GM06990 (cell line): ENCODE measurements at regions not wholly inside any gene's neighbourhood (a gene's known extent, or its start where the extent isn't known, plus 50 kb on each side); places are given as distances from the start of the nearest gene placed in this dataset.

Experiments used
- DNase-seq: peaks from one replicate; pipeline ENCODE4 v3.0.0-alpha.2; 2011; ENCODE audit not compliant: insufficient read length; ENCODE audit errors: extremely low read depth
- H3K27me3 ChIP-seq: replicated peaks from 2 replicates; pipeline ENCODE4 v1.6.0; 2011; ENCODE audit warnings: low read length; ENCODE audit not compliant: control insufficient read depth, insufficient read depth
- H3K36me3 ChIP-seq: 2 replicates; pipeline ENCODE4 v1.5.1; 2011; ENCODE audit warnings: low read length; ENCODE audit not compliant: control insufficient read depth, insufficient read depth
- H3K4me3 ChIP-seq: replicated peaks from 2 replicates; pipeline ENCODE4 v1.5.1; 2011; ENCODE audit warnings: low read depth, mild to moderate bottlenecking, control low read depth, low read length
- CTCF ChIP-seq: IDR thresholded peaks from 2 replicates; pipeline ENCODE4 v1.5.1; 2011; ENCODE audit warnings: low read length, control low read depth, mild to moderate bottlenecking, inconsistent platforms; ENCODE audit not compliant: insufficient read depth, poor library complexity, severe bottlenecking

- no peak for DNase-seq
- H3K27me3 ChIP-seq = no peaks in the 10 kb centered on the region
These were observed 70.6 kb downstream of the ZIC5 start for GRCh38 chr13:99900960-99901359.

GRCh38 chr13:99898421-99898820 lies 73.1 kb downstream of the ZIC5 start:
- DNase-seq = no peak
- no peaks in the 10 kb centered on the region for H3K36me3 ChIP-seq

More at GRCh38 chr13:99900960-99901359, 70.6 kb downstream of the ZIC5 start:
- H3K36me3 ChIP-seq = no peaks in the 10 kb centered on the region
- H3K4me3 ChIP-seq = no peak overlapping the region
- TF ChIP-seq CTCF = no peak

GRCh38 chr13:99897076-99897440 lies 74.5 kb downstream of the ZIC5 start:
- H3K27me3 ChIP-seq = no peaks in the 10 kb centered on the region; the same call in 1 of the 2 replicates
- no peaks in the 10 kb centered on the region for H3K36me3 ChIP-seq
- DNase-seq = no peak
- H3K4me3 ChIP-seq = no peak overlapping the region
- TF ChIP-seq CTCF = no peak

More at GRCh38 chr13:99898421-99898820, 73.1 kb downstream of the ZIC5 start:
- no peak for TF ChIP-seq CTCF
- H3K27me3 ChIP-seq = no peaks in the 10 kb centered on the region; the same call in 1 of the 2 replicates
- H3K4me3 ChIP-seq = no peak overlapping the region

GRCh38 chr13:99896369-99897075 lies 75.0 kb downstream of the ZIC5 start:
- Histone ChIP-seq H3K27me3 (no peaks in the 10 kb centered on the region; the same call in 1 of the 2 replicates), H3K36me3 (no peaks in the 10 kb centered on the region), H3K4me3 (no peak overlapping the region)
- no peak for TF ChIP-seq CTCF
- DNase-seq = no peak

- no peaks in the 10 kb centered on the region for H3K36me3 ChIP-seq
- no peak for DNase-seq
- no peaks in the 10 kb centered on the region; the same call in 1 of the 2 replicates for H3K27me3 ChIP-seq
- no peak for TF ChIP-seq CTCF
- no peak overlapping the region for H3K4me3 ChIP-seq
These were observed 75.9 kb downstream of the ZIC5 start for GRCh38 chr13:99895444-99896368.
